ENCODE measurements at regions not wholly inside any gene's neighbourhood (a gene's known extent, or its start where the extent isn't known, plus 50 kb on each side); places are given as distances from the start of the nearest gene placed in this dataset.

DNA sequence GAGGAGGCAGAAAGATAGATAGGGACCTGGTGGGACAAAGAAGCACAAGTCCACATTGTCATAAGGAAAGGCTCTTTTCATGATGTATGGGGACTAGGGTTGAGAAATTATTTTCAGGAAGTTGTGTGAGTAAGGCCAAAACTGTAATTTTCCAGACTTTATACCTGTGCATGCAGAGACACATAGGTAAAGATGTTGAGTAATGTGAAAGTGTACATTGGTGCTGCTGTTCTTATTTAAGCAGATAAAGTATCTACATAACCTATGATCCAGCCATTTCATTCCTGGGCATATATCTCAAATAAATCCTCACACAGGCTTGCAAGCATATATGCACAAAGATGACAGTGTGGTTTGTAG lies 332.2 kb downstream of the DUSP6 start:
- TF ChIP-seq, protein P1, sequence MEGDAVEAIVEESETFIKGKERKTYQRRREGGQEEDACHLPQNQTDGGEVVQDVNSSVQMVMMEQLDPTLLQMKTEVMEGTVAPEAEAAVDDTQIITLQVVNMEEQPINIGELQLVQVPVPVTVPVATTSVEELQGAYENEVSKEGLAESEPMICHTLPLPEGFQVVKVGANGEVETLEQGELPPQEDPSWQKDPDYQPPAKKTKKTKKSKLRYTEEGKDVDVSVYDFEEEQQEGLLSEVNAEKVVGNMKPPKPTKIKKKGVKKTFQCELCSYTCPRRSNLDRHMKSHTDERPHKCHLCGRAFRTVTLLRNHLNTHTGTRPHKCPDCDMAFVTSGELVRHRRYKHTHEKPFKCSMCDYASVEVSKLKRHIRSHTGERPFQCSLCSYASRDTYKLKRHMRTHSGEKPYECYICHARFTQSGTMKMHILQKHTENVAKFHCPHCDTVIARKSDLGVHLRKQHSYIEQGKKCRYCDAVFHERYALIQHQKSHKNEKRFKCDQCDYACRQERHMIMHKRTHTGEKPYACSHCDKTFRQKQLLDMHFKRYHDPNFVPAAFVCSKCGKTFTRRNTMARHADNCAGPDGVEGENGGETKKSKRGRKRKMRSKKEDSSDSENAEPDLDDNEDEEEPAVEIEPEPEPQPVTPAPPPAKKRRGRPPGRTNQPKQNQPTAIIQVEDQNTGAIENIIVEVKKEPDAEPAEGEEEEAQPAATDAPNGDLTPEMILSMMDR (IDR thresholded peaks at IDR 0.05) = no peak
- TF ChIP-seq EZH2 (IDR thresholded peaks at IDR 0.05) (no peak), EZH2phosphoT487 (IDR thresholded peaks at IDR 0.05) (no peak)
